DND-41 (cell line): ENCODE measurements at regions not wholly inside any gene's neighbourhood (a gene's known extent, or its start where the extent isn't known, plus 50 kb on each side); places are given as distances from the start of the nearest gene placed in this dataset.

Experiments used
- ATAC-seq: fragments of 200-7000 bp; cut with Tn5 transposase; 3 replicates; pipeline ENCODE4 v1.9.1; 2021; ENCODE audit warnings: low read depth; ENCODE audit not compliant: insufficient read depth
- DNase-seq: peaks from one replicate; pipeline ENCODE4 v3.0.0-alpha.2; 2020
- H2AFZ ChIP-seq: 2 replicates; pipeline ENCODE4 v1.6.0; 2012; ENCODE audit warnings: low read depth, low read length
- H3K27ac ChIP-seq: 2 replicates; pipeline ENCODE4 v1.5.1; 2012; ENCODE audit warnings: low read length, inconsistent platforms
- H3K27me3 ChIP-seq: fragments of 200-600 bp; sonication (generic); 2 replicates; pipeline ENCODE4 v1.6.0; 2012; ENCODE audit warnings: low read length, mild to moderate bottlenecking, inconsistent platforms; ENCODE audit not compliant: insufficient read depth, poor library complexity
- H3K36me3 ChIP-seq: 2 replicates; pipeline ENCODE4 v1.5.1; 2012; ENCODE audit warnings: low read length, inconsistent platforms; ENCODE audit not compliant: insufficient read depth
- H3K4me1 ChIP-seq: 2 replicates; pipeline ENCODE4 v1.5.1; 2012; ENCODE audit warnings: mild to moderate bottlenecking, low read length; ENCODE audit not compliant: insufficient read depth
- H3K4me2 ChIP-seq: 2 replicates; pipeline ENCODE4 v1.6.0; 2012; ENCODE audit warnings: mild to moderate bottlenecking, moderate library complexity, low read length, inconsistent platforms; ENCODE audit not compliant: insufficient read depth
- H3K4me3 ChIP-seq, 2 experiments: fragments of 200-600 bp in 1 of 2; shearing (Covaris generic) in 1 of 2; 2 replicates each; pipeline ENCODE4 v1.5.1; 2012 to 2016; ENCODE audit warnings: inconsistent platforms in 2 of 2, low read length in 2 of 2, mild to moderate bottlenecking in 2 of 2, low read depth in 1 of 2, moderate library complexity in 1 of 2
- H3K79me2 ChIP-seq: 2 replicates; pipeline ENCODE4 v1.6.0; 2012; ENCODE audit warnings: low read length, inconsistent platforms; ENCODE audit not compliant: insufficient read depth
- H3K9ac ChIP-seq: 2 replicates; pipeline ENCODE4 v1.6.0; 2012; ENCODE audit warnings: low read depth, mild to moderate bottlenecking, inconsistent platforms, low read length, moderate library complexity
- H3K9me3 ChIP-seq: 2 replicates; pipeline ENCODE4 v1.5.1; 2012; ENCODE audit warnings: low read length, moderate library complexity, mild to moderate bottlenecking, inconsistent platforms; ENCODE audit not compliant: insufficient read depth, severe bottlenecking
- H4K20me1 ChIP-seq: 2 replicates; pipeline ENCODE4 v1.6.0; 2012; ENCODE audit warnings: low read length; ENCODE audit not compliant: insufficient read depth
- CTCF ChIP-seq: IDR thresholded peaks from 2 replicates; pipeline ENCODE4 v1.5.1; 2012; ENCODE audit warnings: borderline replicate concordance, low read length, moderate library complexity, mild to moderate bottlenecking; ENCODE audit not compliant: poor library complexity, severe bottlenecking; ENCODE audit errors: extremely low read depth
- EZH2 ChIP-seq: IDR thresholded peaks from 3 replicates; pipeline ENCODE4 v1.6.1; 2012; ENCODE audit warnings: borderline replicate concordance, low read depth, mild to moderate bottlenecking, moderate library complexity, low read length, inconsistent platforms; ENCODE audit not compliant: severe bottlenecking

- Histone ChIP-seq H3K4me2 (no peak overlapping the region), H4K20me1 (no peaks in the 10 kb centered on the region), H3K27me3 (no peaks in the 10 kb centered on the region), H2AFZ (0 out of 2 replicates have a peak overlapping the region, but pooled peaks have one; percentile 14), H3K9me3 (peaks cover 4% of the 10 kb centered on the region), H3K4me1 (no peaks in the 10 kb centered on the region), H3K27ac (no peak overlapping the region), H3K36me3 (no peaks in the 10 kb centered on the region), H3K79me2 (no peaks in the 10 kb centered on the region), H3K9ac (no peak overlapping the region), H3K4me3 (no peak overlapping the region)
- no peak for DNase-seq
- no peak for TF ChIP-seq EZH2
- no peak for TF ChIP-seq CTCF
- peak; percentile 58 for ATAC-seq
Observed at GRCh38 chr18:27263369-27263768, 78.3 kb upstream of the CHST9 start.

GRCh38 chr18:27261769-27262549 lies 76.9 kb upstream of the CHST9 start:
- Histone ChIP-seq H3K27me3 (no peaks in the 10 kb centered on the region), H3K9ac (no peak overlapping the region), H2AFZ (no peak overlapping the region), H3K4me2 (no peak overlapping the region), H3K79me2 (no peaks in the 10 kb centered on the region), H4K20me1 (no peaks in the 10 kb centered on the region), H3K9me3 (peaks cover 4% of the 10 kb centered on the region), H3K4me3 (no peak overlapping the region), H3K36me3 (no peaks in the 10 kb centered on the region), H3K4me1 (no peaks in the 10 kb centered on the region), H3K27ac (no peak overlapping the region)
- TF ChIP-seq CTCF (no peak), EZH2 (no peak)
- no peak for ATAC-seq
- no peak for DNase-seq

GRCh38 chr18:27253571-27253970 lies 68.5 kb upstream of the CHST9 start:
- no peaks in the 10 kb centered on the region for H3K27me3 ChIP-seq
- TF ChIP-seq CTCF (no peak), EZH2 (no peak)
- no peak for ATAC-seq

More at GRCh38 chr18:27253571-27253970, 68.5 kb upstream of the CHST9 start:
- H2AFZ ChIP-seq, result no peak overlapping the region
- no peaks in the 10 kb centered on the region for H3K4me1 ChIP-seq
- H4K20me1 ChIP-seq, result no peaks in the 10 kb centered on the region
- no peak overlapping the region for H3K4me3 ChIP-seq
- no peak overlapping the region for H3K27ac ChIP-seq
- no peak overlapping the region for H3K4me2 ChIP-seq
- DNase-seq, result no peak
- no peak overlapping the region for H3K9ac ChIP-seq
- no peaks in the 10 kb centered on the region for H3K36me3 ChIP-seq
- no peaks in the 10 kb centered on the region for H3K79me2 ChIP-seq
- no peaks in the 10 kb centered on the region for H3K9me3 ChIP-seq
